Coronary artery (tissue), 2 donors: ENCODE measurements at regions not wholly inside any gene's neighbourhood (a gene's known extent, or its start where the extent isn't known, plus 50 kb on each side); places are given as distances from the start of the nearest gene placed in this dataset.

Experiments
- DNase-seq: peaks from one replicate; pipeline ENCODE4 v3.0.0-alpha.2; 2017; ENCODE audit warnings: low spot score
- H3K27ac ChIP-seq, 2 donors: fragments of 200-600 bp; sonication (generic); one replicate each; pipeline ENCODE4 v1.5.1; 2016 to 2019
- H3K4me3 ChIP-seq: fragments of 200-600 bp; sonication (generic); 2 replicates; pipeline ENCODE4 v1.5.1; 2016; ENCODE audit warnings: mild to moderate bottlenecking, moderate library complexity
- TF ChIP-seq, protein P1 (sequence below): fragments of 200-600 bp; sonication (generic); IDR thresholded peaks from one replicate; pipeline ENCODE4 v1.5.1; 2019; ENCODE audit warnings: antibody characterized with exemption

DNA sequence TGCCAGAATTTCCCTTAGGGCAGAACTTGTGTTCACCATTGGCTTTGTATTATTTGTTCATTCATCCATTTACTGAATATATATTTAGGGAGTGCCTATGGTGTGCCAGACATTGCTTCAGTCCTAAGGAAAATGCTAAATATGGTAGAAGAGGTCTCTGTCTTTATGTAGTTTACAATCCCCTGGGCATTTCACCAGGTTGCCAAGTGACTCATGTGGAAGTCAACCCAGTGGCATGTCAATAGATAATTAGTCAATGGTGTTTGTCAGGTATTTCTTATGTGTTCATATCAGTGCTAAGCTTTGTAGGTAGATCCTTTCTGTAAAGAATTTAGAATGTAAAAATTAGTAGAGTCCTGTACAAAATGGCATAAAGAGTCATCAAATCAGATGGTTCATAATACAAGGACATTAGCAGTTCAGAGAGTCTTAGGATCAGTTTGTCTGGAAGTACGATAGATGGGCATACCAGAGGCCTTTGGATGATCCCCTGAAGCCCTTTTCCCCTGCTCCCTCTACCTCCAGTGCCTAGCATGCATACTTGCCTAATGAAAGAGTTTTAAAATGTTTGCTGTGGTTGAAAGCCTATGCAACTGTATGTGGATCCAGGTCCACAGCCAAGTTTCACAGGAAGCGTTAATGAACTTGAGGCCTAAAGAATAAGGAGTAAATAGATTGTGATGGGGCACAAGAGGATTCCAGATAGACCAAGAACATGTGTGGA lies 58.5 kb upstream of the SESN3 start:
- DNase-seq = no peak
- TF ChIP-seq, protein P1, sequence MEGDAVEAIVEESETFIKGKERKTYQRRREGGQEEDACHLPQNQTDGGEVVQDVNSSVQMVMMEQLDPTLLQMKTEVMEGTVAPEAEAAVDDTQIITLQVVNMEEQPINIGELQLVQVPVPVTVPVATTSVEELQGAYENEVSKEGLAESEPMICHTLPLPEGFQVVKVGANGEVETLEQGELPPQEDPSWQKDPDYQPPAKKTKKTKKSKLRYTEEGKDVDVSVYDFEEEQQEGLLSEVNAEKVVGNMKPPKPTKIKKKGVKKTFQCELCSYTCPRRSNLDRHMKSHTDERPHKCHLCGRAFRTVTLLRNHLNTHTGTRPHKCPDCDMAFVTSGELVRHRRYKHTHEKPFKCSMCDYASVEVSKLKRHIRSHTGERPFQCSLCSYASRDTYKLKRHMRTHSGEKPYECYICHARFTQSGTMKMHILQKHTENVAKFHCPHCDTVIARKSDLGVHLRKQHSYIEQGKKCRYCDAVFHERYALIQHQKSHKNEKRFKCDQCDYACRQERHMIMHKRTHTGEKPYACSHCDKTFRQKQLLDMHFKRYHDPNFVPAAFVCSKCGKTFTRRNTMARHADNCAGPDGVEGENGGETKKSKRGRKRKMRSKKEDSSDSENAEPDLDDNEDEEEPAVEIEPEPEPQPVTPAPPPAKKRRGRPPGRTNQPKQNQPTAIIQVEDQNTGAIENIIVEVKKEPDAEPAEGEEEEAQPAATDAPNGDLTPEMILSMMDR = no peak
- H3K4me3 ChIP-seq = no peak overlapping the region
- no peak overlapping the region for H3K27ac ChIP-seq

DNA sequence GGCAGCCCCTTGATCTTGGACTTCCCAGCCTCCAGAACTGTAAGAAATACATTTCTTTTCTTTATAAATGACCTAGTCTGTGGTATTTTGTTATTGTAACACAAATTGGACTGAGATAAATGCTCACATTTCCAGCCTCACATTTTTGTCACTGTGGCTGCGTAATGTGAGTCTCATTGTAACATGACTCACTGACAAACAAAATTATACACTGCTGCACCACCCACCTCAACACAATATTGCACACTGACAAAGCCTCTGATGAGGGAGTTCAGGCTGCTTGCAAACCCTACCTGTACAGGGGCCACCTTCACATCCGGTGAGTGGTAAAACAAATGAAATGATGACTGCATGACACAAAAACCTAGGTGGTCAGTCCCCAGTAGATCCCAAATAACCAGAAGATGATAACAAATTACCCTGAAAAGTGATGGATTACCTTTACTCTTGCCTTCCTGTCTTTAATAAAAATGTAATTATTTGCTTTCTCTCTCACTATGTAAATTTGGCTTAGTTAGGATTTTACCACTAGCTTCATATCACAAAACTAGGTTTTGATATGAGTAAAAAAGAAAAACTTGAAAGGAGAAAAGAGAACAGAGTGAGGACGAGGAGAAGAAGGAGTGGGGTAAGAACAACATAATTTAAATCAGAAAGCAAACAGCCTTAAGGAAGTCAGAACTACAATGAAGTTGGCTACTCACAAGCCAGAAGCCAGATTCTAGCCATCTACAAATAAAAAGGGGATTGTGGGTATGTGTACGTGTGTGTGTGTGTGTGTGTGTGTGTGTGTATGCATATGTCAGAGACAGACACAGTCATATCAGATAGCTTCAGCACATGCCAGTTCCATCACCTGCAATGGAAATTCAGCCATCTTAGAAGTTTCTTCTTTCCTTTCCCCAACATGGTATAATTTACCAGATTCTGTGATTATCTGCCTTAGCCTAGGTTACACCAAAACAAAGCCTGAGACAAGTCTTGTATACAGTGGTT lies 53.4 kb upstream of the SESN3 start:
- no peak overlapping the region for H3K4me3 ChIP-seq
- no peak overlapping the region for H3K27ac ChIP-seq
- TF ChIP-seq, protein P1 = no peak
- no peak for DNase-seq

DNA sequence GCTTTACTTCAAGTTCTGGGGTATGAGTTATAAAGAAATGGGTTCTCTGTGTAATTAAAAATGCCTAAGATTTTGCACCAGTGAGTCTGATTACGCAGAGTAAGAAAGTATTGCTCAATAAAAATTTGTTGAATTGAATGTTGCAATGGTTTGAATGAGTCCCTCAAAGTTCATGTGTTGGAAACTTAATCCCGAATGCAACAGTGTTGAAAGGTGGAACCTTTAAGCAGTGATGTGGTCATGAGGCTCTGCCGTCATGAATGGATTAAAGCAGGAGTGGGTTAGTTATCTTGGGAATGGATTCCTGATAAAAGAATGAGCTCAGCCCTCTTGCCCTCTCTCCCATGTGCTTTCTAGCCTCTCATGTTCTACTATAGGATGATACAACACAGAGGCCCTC lies 52.6 kb upstream of the SESN3 start:
- no peak for DNase-seq
- H3K27ac ChIP-seq = no peak overlapping the region
- H3K4me3 ChIP-seq = no peak overlapping the region
- TF ChIP-seq, protein P1 = no peak

DNA sequence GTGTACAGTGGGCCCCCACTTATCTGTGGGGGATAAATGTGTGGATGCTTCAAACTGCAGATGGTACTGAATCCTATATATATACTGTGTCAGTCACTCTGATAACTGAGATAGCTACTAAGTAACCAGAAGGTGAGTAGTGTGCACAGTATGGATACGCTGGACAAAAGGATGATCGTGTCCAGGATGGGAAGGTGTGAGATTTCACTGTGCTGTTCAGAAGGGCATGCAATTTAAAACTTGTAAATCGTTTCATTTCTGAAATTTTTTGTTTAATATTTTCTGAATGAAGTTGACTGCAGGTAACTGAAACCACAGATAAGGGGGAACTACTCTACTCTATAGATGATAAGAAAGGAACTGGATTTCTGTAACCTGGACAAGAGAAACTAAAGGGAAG lies 52.1 kb upstream of the SESN3 start:
- Histone ChIP-seq H3K4me3 (no peak overlapping the region), H3K27ac (no peak overlapping the region)
- DNase-seq = no peak
- TF ChIP-seq, protein P1 = no peak

DNA sequence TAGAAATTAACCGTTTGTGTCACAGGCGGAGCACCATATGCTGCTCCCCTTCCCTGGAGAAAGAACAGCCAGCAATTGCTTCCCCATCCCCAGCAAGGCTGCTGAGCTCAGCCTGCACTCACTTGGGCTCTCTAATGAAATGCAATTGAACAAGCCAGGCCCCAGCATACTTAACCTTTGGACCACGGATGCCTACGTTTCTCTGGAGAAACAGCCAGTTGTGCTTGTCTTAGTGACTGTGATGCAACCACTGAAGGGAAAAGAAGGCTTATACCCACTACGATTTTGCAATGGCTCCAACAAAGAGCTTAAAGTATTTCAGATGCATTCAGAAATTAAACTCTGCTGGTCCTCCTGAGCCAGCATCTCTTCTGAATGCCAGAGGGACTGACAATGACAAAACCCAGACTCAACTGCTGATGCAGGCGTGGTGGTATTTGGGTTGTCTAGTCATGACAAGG lies 51.3 kb upstream of the SESN3 start:
- no peak for DNase-seq
- H3K27ac ChIP-seq = no peak overlapping the region
- TF ChIP-seq, protein P1 = no peak

More for the DNA sequence above, 51.3 kb upstream of the SESN3 start:
- H3K4me3 ChIP-seq = no peak overlapping the region
